HG02870 (cell line): ENCODE measurements at regions not wholly inside any gene's neighbourhood (a gene's known extent, or its start where the extent isn't known, plus 50 kb on each side); places are given as distances from the start of the nearest gene placed in this dataset.
A peak's percentile ranks its signal among the peaks of the same experiment; 100 is the strongest.

ENCODE experiments used
- ATAC-seq: cut with Tn5 transposase; IDR thresholded peaks from one replicate; pipeline ENCODE4 v1.9.1; 2021; ENCODE audit warnings: mild to moderate bottlenecking, moderate library complexity; ENCODE audit not compliant: unreplicated experiment

- no peak for ATAC-seq
Measured at GRCh38 chr13:89269737-89270136, 1598.6 kb downstream of the SLITRK5 start.

DNA sequence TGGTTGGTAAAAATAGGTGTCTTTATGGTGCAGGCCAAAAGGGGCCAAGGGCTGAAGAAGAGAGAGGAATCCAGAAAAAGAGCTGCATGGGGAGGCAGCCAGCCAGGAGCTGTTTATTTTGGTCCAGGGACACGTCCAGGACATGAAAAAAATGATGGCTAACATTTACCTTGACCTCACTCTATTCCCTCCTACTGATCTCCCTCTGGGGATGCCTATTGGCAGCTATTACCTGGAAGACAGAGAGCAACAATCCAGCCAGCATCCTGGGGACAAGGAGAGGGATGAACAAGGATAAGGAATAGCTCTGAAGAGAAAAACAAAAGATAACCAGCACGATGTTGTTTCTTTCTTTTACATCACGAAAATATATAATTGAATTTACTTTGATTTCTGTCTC is 1599.6 kb downstream of the SLITRK5 start:
- no peak for ATAC-seq

- ATAC-seq: no peak
Measured at GRCh38 chr13:89279374-89279773, 1608.2 kb downstream of the SLITRK5 start.

GRCh38 chr13:89281331-89281730 is 1610.2 kb downstream of the SLITRK5 start:
- ATAC-seq: no peak

- ATAC-seq: no peak
Measured at GRCh38 chr13:89282241-89282640, 1611.1 kb downstream of the SLITRK5 start.

GRCh38 chr13:89287381-89287780 is 1616.2 kb downstream of the SLITRK5 start:
- no peak for ATAC-seq

GRCh38 chr13:89294115-89294867 is 1623.1 kb downstream of the SLITRK5 start:
- no peak for ATAC-seq

GRCh38 chr13:89307278-89307677 is 1636.1 kb downstream of the SLITRK5 start:
- peak; percentile 51 for ATAC-seq

- ATAC-seq: no peak
Measured at GRCh38 chr13:89310943-89311672, 1639.9 kb downstream of the SLITRK5 start.

DNA sequence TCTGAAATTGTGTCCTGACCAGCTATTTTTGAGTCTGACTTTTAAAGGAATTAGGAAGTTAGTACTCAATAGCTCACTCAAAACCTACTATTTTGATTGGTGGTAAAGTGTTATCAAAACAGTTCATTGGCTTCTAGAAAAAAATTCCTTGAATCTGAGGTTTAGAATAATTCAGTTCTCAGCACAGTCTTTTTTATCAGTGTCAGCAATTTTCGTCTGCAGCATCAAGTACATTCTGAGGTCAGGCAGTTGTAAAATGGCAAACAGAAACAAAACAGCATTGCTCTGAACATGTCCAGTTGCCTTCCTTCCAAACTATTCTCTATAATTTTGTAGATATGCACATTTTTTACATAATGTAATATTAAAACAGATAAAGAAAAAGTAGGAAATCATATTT is 1644.1 kb downstream of the SLITRK5 start:
- no peak for ATAC-seq

DNA sequence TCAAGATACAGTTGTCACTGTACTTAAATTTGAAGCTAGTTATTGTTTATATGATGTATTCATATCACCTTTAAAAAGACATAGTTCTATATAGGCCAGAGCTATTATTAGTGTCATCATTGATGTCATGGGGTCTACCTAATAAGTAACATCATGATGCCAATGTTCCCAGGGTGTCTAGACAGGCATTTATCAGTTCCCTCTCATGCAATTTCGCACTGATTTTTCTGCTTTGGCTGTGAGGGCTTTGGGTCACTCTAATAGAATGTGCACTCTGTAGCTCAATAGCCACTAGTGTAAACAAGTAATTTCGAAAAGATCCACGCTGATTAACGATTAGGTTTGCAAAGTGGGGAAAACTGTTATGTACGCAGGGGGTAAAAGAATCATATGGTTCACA is 1651.3 kb downstream of the SLITRK5 start:
- no peak for ATAC-seq

DNA sequence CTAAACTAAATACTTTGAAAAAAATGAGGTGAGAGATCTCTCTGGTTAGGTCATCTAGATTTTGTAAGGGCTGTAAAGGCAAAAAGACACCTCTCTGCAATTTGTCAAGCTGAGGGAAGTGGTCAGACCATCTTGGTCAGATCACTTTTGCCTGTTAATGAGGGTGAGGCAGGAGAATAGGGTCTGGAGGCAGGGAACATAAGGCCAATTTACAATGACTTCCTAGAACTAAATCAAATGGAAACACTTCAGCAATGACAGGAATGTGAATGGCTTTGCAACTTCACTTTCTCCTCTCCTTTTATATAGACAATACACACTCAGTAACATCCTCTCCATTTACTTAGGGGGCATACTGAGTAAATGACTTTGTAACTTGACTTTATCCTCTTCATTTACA is 1653.4 kb downstream of the SLITRK5 start:
- ATAC-seq: no peak

GRCh38 chr13:89343165-89343564 is 1672.0 kb downstream of the SLITRK5 start:
- no peak for ATAC-seq

DNA sequence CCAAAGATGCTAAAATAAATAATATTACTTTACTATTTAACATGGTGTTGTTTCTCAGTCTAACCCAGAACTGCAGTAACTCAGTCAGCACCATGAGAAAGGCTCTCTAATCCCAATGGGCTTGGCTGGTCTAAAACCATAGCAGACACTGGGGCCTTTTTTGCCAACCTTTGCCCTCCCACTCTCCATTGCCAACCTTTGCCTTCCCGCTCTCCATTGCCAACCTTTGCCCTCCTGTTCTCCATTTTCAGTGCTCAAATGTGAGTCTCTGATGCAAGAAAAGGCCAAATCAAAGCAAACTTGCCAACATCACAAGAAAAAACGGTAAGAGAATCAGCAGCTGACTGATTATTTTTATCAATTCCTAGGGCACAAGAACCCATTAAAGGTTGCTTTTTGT is 1681.2 kb downstream of the SLITRK5 start:
- no peak for ATAC-seq

GRCh38 chr13:89361909-89362308 is 1690.7 kb downstream of the SLITRK5 start:
- ATAC-seq: no peak

GRCh38 chr13:89363144-89363543 is 1692.0 kb downstream of the SLITRK5 start:
- ATAC-seq: no peak

DNA sequence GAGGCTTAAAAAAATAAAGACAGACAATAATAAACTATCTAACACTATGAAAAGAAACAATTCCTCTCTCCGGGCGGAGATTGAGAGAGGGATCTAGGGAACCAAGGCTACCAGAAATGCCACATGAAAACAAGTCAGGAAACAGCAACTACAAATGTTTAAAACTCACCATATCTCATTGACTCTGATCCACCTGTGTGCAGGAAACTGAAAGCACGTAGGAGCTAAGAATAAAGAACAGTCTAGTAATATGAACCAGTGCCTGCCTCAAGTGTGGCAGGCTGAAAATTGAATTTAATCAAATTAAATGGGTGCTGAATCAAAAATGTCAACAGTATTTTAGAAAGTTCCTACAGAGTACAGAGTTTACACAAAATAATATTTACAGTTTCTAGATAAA is 1701.0 kb downstream of the SLITRK5 start:
- no peak for ATAC-seq

- no peak for ATAC-seq
Measured at GRCh38 chr13:89375839-89376238, 1704.7 kb downstream of the SLITRK5 start.

DNA sequence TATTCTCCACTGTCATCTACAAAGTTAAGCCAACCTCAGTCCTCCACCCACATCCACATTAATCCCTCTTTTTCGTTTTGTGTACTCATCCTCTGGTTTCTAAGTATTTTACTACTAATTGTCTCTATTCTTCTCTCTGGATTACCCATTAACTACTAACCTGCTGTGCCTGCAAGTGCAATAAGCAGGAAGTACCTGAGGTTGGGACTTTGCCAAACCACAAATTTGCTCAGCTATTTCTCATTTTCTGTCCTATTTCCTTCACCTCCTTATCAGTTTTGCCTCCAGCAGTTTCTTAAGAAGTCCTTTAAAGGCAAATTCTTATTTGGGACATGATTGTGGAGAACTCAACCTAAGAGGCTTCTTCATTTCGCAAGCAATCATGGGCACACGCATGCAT is 1708.9 kb downstream of the SLITRK5 start:
- no peak for ATAC-seq

DNA sequence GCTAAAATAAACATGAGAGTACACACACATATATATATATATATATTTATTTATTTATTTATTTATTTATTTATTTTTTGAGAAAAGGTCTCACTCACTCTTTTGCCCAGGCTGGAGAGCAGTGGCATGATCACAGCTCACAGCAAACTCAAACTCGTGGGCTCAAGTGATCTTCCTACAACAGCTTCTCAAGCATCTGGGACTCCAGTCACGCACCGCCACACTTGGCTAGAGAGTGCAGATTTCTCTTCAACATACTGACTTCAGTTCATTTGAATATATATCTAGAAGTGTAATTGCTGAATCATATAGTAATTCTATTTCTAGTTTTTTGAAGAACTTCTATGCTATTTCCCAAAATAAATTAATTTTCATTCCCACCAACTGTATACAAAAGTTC is 1711.8 kb downstream of the SLITRK5 start:
- ATAC-seq: no peak

GRCh38 chr13:89383891-89384290 is 1712.7 kb downstream of the SLITRK5 start:
- no peak for ATAC-seq

DNA sequence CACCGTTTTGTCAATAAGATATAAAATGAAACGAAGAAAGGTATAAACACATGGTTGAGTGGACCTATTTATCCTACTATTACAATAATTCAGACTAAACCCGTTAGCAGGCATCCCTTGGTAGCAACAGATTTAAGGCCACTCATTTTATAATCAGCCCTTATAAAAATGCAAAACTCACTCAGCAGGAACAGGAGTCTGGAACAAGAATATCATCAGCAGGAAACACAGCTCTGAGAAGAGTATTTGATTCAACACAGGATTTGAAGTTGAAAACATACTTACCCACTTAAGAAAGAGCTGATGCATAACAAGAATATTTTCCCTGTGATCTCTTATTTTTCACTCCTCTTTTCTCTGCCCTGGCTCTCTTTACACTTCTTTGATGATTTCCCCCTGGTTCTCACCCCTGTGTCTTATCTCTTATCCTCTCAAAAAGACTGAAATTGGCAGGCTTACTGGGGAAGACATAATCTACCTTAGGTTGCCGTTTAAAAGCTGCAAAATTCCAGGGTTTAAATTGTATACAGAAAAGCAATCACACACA is 1722.7 kb downstream of the SLITRK5 start:
- no peak for ATAC-seq
